ENCODE measurements at regions not wholly inside any gene's neighbourhood (a gene's known extent, or its start where the extent isn't known, plus 50 kb on each side); places are given as distances from the start of the nearest gene placed in this dataset.

DNA sequence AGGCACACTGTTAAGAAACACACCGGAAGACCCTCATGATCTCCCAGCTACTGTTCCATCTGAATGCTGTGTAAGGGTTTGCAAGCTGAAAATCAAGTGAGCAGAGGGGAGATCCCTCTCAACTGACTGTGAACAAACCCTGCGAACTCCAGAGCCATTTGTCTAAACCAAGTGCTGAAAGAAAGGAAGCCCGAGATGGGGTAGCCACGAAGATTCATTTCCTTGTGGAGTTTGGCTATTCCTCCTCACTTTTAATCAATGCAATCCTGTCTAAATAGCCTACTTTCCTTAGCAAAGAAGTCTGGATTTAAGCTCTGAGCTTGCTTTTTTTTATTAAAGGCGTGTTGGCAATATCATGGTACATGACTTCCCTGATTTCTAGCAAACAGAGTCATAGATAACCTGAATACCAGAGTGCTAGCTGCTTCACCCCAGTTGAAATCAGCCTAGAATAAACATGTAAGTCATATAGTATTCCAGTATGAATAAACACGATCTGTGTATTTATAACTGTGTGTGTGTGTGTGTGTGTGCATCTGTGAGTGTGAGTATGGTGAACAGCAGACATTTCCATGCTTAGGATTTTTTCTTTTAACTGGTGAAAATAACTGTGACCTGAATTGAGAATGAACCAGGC lies 365.2 kb downstream of the ZNF521 start:
- Histone ChIP-seq H3K27me3 (ENCODE audit: control insufficient read depth, insufficient read depth, low read length) (no peaks in the 10 kb centered on the region), H4K8ac (ENCODE audit: low read depth in 2 of 2, low read length in 2 of 2) (peak overlapping the region in 1 of 2 experiments; percentile 75; a peak in 2 of 4 replicates), H3K4me3 (ENCODE audit: insufficient read depth, low read depth, low read length) (no peak overlapping the region), H3K27ac (ENCODE audit: insufficient read depth, low read length) (peak overlapping the region; percentile 78; the same call in 1 of the 2 replicates), H3K4me2 (ENCODE audit: low read depth, low read length) (peak overlapping the region; percentile 56), H4K20me1 (ENCODE audit: insufficient read depth, low read length) (no peaks in the 10 kb centered on the region), H3K23ac (ENCODE audit: low read depth, low read length) (peak overlapping the region; percentile 52), H2BK15ac (ENCODE audit: low read depth, low read length) (no peak overlapping the region; the same call in 2 of the 3 replicates), H3K4ac (ENCODE audit: low read depth, low read length) (no peak overlapping the region), H3K9me1 (ENCODE audit: insufficient read depth, low read length) (no peaks in the 10 kb centered on the region), H3K18ac (ENCODE audit: low read depth, low read length) (peak overlapping the region; percentile 85), H2BK20ac (ENCODE audit: low read depth, low read length) (peak overlapping the region; percentile 64; the same call in 1 of the 2 replicates), H4K91ac (ENCODE audit: insufficient read depth, low read depth, low read length) (peak overlapping the region; percentile 59; the same call in 1 of the 2 replicates), H3K36me3 (ENCODE audit: control insufficient read depth, insufficient read depth, low read length) (no peaks in the 10 kb centered on the region), H4K5ac (ENCODE audit: low read depth, low read length) (peak overlapping the region; percentile 84), H2AK9ac (replicated peaks; ENCODE audit: low read depth, low read length, poor library complexity) (no peak overlapping the region), H2BK120ac (ENCODE audit: low read depth, low read length) (peak overlapping the region; percentile 64; the same call in 1 of the 2 replicates), H2AFZ (replicated peaks; ENCODE audit: low read length, poor library complexity) (peak overlapping the region; percentile 58), H3K79me1 (ENCODE audit: low read depth in 1 of 2, low read length in 2 of 2) (no peaks in the 10 kb centered on the region), H3K9me3 (ENCODE audit: control insufficient read depth, insufficient read depth, low read length) (no peaks in the 10 kb centered on the region), H2BK5ac (ENCODE audit: low read depth, low read length, poor library complexity, severe bottlenecking) (peak overlapping the region; percentile 31), H3K56ac (ENCODE audit: extremely low read depth, insufficient read depth, low read length) (no peak overlapping the region), H3K14ac (replicated peaks; ENCODE audit: low read depth, low read length) (peak overlapping the region; percentile 78; the same call in 1 of the 2 replicates), H3K4me1 (ENCODE audit: control insufficient read depth, insufficient read depth, low read length) (peaks cover 18% of the 10 kb centered on the region), H3K9ac (ENCODE audit: low read depth, low read length) (0 out of 2 replicates have a peak overlapping the region, but pooled peaks have one; percentile 21), H2AK5ac (ENCODE audit: low read depth, low read length) (no peak overlapping the region)
- no peak for TF ChIP-seq FOS (IDR thresholded peaks at IDR 0.05; ENCODE audit: low read depth, low read length)
- TF ChIP-seq, protein P1, sequence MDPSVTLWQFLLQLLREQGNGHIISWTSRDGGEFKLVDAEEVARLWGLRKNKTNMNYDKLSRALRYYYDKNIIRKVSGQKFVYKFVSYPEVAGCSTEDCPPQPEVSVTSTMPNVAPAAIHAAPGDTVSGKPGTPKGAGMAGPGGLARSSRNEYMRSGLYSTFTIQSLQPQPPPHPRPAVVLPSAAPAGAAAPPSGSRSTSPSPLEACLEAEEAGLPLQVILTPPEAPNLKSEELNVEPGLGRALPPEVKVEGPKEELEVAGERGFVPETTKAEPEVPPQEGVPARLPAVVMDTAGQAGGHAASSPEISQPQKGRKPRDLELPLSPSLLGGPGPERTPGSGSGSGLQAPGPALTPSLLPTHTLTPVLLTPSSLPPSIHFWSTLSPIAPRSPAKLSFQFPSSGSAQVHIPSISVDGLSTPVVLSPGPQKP (IDR thresholded peaks at IDR 0.05; ENCODE audit: borderline replicate concordance, low read depth, low read length), result no peak
- no peak for TF ChIP-seq BHLHE40 (IDR thresholded peaks at IDR 0.05; ENCODE audit: low read depth, low read length)
- TF ChIP-seq RFX5 (IDR thresholded peaks at IDR 0.05; ENCODE audit: low read depth, low read length), result no peak
- no peak for TF ChIP-seq NFE2L2 (IDR thresholded peaks at IDR 0.05; ENCODE audit: low read depth, low read length)
- TF ChIP-seq CEBPB (IDR thresholded peaks at IDR 0.05; ENCODE audit: low read depth, low read length), result no peak
- no peak for TF ChIP-seq POLR2A (IDR thresholded peaks at IDR 0.05; ENCODE audit: low read depth, low read length)
- no TSS peak for BruUV-seq (replicated peaks)
- ATAC-seq (ENCODE audit: low read depth), result peak; percentile 61
- peak; percentile 50 for DNase-seq
- in situ Hi-C loops (cut with MboI; ENCODE audit: low sequenced_read_pairs) (no loop called here), intact Hi-C loops (cut with micrococcal nuclease) (loop anchor here (5.0 kb wide), 1 partner anchor 366 kb away; the partner anchor contains the start of gene ZNF521), dilution Hi-C loops (cut with HindIII; ENCODE audit: low sequenced_read_pairs, unreplicated experiment) (no loop called here)
- no CpG with 5 or more reads among the region's 6 CpGs for WGBS, 2 experiments (ENCODE audit: extremely low coverage in 2 of 2, insufficient read length in 1 of 2)
- ChIA-PET POLR2A (ENCODE audit: unreplicated experiment) (interaction anchor here (0.6 kb wide), 2 partner anchors 19 to 340 kb away, joined by 3 to 4 read pairs; no protein-coding TSS in a partner anchor), CTCF (no interaction called here)
